ENCODE measurements at regions not wholly inside any gene's neighbourhood (a gene's known extent, or its start where the extent isn't known, plus 50 kb on each side); places are given as distances from the start of the nearest gene placed in this dataset.

- TF ChIP-seq, protein P1, sequence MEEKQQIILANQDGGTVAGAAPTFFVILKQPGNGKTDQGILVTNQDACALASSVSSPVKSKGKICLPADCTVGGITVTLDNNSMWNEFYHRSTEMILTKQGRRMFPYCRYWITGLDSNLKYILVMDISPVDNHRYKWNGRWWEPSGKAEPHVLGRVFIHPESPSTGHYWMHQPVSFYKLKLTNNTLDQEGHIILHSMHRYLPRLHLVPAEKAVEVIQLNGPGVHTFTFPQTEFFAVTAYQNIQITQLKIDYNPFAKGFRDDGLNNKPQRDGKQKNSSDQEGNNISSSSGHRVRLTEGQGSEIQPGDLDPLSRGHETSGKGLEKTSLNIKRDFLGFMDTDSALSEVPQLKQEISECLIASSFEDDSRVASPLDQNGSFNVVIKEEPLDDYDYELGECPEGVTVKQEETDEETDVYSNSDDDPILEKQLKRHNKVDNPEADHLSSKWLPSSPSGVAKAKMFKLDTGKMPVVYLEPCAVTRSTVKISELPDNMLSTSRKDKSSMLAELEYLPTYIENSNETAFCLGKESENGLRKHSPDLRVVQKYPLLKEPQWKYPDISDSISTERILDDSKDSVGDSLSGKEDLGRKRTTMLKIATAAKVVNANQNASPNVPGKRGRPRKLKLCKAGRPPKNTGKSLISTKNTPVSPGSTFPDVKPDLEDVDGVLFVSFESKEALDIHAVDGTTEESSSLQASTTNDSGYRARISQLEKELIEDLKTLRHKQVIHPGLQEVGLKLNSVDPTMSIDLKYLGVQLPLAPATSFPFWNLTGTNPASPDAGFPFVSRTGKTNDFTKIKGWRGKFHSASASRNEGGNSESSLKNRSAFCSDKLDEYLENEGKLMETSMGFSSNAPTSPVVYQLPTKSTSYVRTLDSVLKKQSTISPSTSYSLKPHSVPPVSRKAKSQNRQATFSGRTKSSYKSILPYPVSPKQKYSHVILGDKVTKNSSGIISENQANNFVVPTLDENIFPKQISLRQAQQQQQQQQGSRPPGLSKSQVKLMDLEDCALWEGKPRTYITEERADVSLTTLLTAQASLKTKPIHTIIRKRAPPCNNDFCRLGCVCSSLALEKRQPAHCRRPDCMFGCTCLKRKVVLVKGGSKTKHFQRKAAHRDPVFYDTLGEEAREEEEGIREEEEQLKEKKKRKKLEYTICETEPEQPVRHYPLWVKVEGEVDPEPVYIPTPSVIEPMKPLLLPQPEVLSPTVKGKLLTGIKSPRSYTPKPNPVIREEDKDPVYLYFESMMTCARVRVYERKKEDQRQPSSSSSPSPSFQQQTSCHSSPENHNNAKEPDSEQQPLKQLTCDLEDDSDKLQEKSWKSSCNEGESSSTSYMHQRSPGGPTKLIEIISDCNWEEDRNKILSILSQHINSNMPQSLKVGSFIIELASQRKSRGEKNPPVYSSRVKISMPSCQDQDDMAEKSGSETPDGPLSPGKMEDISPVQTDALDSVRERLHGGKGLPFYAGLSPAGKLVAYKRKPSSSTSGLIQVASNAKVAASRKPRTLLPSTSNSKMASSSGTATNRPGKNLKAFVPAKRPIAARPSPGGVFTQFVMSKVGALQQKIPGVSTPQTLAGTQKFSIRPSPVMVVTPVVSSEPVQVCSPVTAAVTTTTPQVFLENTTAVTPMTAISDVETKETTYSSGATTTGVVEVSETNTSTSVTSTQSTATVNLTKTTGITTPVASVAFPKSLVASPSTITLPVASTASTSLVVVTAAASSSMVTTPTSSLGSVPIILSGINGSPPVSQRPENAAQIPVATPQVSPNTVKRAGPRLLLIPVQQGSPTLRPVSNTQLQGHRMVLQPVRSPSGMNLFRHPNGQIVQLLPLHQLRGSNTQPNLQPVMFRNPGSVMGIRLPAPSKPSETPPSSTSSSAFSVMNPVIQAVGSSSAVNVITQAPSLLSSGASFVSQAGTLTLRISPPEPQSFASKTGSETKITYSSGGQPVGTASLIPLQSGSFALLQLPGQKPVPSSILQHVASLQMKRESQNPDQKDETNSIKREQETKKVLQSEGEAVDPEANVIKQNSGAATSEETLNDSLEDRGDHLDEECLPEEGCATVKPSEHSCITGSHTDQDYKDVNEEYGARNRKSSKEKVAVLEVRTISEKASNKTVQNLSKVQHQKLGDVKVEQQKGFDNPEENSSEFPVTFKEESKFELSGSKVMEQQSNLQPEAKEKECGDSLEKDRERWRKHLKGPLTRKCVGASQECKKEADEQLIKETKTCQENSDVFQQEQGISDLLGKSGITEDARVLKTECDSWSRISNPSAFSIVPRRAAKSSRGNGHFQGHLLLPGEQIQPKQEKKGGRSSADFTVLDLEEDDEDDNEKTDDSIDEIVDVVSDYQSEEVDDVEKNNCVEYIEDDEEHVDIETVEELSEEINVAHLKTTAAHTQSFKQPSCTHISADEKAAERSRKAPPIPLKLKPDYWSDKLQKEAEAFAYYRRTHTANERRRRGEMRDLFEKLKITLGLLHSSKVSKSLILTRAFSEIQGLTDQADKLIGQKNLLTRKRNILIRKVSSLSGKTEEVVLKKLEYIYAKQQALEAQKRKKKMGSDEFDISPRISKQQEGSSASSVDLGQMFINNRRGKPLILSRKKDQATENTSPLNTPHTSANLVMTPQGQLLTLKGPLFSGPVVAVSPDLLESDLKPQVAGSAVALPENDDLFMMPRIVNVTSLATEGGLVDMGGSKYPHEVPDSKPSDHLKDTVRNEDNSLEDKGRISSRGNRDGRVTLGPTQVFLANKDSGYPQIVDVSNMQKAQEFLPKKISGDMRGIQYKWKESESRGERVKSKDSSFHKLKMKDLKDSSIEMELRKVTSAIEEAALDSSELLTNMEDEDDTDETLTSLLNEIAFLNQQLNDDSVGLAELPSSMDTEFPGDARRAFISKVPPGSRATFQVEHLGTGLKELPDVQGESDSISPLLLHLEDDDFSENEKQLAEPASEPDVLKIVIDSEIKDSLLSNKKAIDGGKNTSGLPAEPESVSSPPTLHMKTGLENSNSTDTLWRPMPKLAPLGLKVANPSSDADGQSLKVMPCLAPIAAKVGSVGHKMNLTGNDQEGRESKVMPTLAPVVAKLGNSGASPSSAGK (IDR thresholded peaks at IDR 0.05) = 0 out of 2 replicates have a peak, but pooled peaks have one; percentile 41
- TF ChIP-seq IRF2 (CRISPR knock-in tag; IDR thresholded peaks at IDR 0.05) = no peak
- no peak for TF ChIP-seq ARID1B (IDR thresholded peaks at IDR 0.05)
- TF ChIP-seq USF2 (CRISPR knock-in tag; IDR thresholded peaks at IDR 0.05) = peak; percentile 87
- TF ChIP-seq CBX3 (IDR thresholded peaks at IDR 0.05; ENCODE audit: borderline replicate concordance in 1 of 2, low read length in 2 of 2) = peak in 1 of 2 experiments; percentile 36; a peak in 1 of 3 replicates
- TF ChIP-seq ZBTB40 (IDR thresholded peaks at IDR 0.05) = peak; percentile 64
- no peak for TF ChIP-seq ZBTB40 (CRISPR knock-in tag; IDR thresholded peaks at IDR 0.05)
Observed at GRCh38 chr2:129877289-129877741, 102.2 kb upstream of the RAB6C start (continued).
